Uterus (tissue), 2 donors: ENCODE measurements at regions not wholly inside any gene's neighbourhood (a gene's known extent, or its start where the extent isn't known, plus 50 kb on each side); places are given as distances from the start of the nearest gene placed in this dataset.

ENCODE experiments used
- CTCF ChIP-seq, 4 experiments: fragments of 200-600 bp in 2 of 4; fragments of 450-650 bp in 2 of 4; sonication (generic) in 2 of 4; IDR thresholded peaks; one replicate each; pipeline ENCODE4 v1.5.1; 2016 to 2019; ENCODE audit warnings: antibody characterized with exemption in 4 of 4, mild to moderate bottlenecking in 2 of 4, moderate library complexity in 1 of 4
- POLR2A ChIP-seq, 2 donors: fragments of 450-650 bp; IDR thresholded peaks; one replicate each; pipeline ENCODE4 v1.6.1; 2016; ENCODE audit warnings: antibody characterized with exemption in 2 of 2, mild to moderate bottlenecking in 1 of 2, moderate library complexity in 1 of 2

- TF ChIP-seq CTCF (IDR thresholded peaks at IDR 0.05) (no peak), POLR2A (IDR thresholded peaks at IDR 0.05) (no peak)
These were observed 156.1 kb upstream of the PRICKLE2 start for GRCh38 chr3:64381367-64381766.
